Activated CD4-positive, alpha-beta T cell treated with anti-CD3 and anti-CD28 coated beads, Interleukin-2, amount 50 U/mL, for 16 hours (primary cell): ENCODE measurements at regions not wholly inside any gene's neighbourhood (a gene's known extent, or its start where the extent isn't known, plus 50 kb on each side); places are given as distances from the start of the nearest gene placed in this dataset.
"Not testable (repeated sequence)": the region's sequence is repeated elsewhere in the genome, so short reads cannot be mapped to it uniquely, and the experiment has no call there.

Source experiments
- DNase-seq: peaks from one replicate; pipeline ENCODE4 v3.0.0-alpha.2; 2020

DNA sequence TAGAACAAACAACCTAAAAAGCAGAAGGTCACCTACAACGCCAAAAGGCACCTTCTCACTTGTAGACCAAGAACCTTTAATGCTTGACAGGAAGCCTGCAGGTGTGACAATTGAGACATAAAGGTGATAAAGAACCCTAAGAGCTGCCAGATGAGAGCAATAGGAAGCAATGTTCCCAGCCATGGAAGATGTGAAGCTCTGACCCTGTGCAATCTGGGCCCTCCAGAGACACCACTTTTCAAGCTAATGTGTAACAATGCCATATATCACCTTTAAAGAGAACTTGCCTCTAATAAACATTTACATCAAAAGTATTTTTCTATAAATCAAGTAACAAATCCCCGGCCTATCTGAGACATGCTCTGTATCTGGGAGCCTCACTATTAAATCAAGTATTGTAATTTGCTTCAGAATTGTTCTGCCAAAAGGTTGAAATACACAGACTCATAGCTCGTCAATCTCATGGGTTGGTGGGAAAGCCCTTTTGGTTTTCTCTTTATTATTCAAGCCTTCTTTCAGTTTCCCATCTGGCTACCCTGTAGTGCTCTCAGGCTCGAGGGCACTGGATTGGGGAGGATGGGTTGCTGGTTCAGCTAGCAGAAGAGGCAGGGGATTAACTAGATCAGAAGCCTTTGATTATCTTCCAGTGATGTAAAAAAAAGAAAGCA is 368.9 kb downstream of the BUD13 start:
- no peak for DNase-seq

DNA sequence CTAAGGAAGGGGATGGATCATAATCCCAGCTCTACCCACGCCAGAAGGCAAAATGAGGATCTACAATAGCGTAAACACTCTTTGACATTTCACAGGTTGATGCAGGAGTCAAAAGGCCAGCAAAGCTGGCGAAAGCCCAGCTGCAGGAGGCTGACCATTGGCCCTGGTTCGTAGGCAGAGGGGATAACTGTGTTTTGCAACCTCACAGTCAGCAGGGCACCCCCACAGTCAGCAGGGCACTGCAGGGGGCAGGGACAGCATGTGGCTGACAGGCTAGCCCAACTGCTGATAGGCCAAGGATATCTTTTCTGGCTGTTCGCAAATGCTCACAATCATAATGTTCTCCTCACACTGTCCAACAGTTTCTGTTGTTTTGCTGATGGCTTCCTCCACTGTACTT is 372.7 kb downstream of the BUD13 start:
- DNase-seq = no peak

DNA sequence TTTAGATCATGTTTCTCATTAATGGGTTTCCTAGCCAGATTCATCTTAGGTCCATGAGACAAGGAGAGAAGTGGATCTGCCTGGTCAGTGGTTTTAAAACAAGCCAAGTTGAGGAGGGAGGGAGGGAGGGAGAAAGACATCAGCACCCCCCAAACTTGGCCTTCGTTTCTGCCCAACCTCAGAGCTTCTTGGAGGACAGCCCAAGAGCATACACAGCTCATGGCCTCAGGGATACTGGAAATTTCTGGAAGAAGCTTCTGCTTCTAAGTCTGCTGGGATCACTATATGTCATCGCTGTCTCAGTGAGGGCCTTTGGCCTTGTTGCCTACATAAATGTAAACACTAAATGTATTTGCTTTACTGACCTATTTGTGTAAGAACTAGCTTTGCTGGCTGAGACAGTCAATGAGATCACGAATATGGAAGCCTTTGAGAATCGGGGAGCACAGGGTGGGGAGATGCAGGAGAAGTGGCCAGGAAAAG is 375.1 kb downstream of the BUD13 start:
- DNase-seq = no peak

- DNase-seq = no peak
These were observed 376.5 kb downstream of the BUD13 start for GRCh38 chr11:116396331-116396730.

- no peak for DNase-seq
These were observed 378.8 kb downstream of the BUD13 start for GRCh38 chr11:116394022-116394421.

DNA sequence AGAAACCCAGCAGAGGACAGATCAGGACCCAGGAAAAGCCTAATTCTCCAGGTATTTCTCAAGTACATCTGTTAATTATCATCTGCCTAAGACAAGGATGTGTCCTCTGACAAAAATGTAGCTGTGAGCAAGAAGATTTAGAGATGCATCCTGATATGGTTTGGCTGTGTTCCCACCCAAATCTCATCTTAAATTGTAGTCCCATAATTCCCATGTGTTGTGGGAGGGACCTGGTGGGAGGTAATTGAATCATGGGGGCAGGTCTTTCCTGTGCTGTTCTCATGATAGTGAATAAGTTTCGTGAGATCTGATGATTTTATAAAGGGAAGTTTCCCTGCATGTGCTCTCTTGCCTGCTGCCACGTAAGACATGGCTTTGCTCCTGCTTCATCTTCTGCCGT is 381.8 kb downstream of the BUD13 start:
- DNase-seq = no peak

GRCh38 chr11:116388146-116388545 is 384.6 kb downstream of the BUD13 start:
- DNase-seq = no peak

GRCh38 chr11:116387641-116388040 is 385.1 kb downstream of the BUD13 start:
- no peak for DNase-seq

GRCh38 chr11:116386118-116386699 is 386.6 kb downstream of the BUD13 start:
- DNase-seq = no peak

GRCh38 chr11:116384876-116385275 is 387.9 kb downstream of the BUD13 start:
- no peak for DNase-seq

GRCh38 chr11:116384407-116384806 is 388.4 kb downstream of the BUD13 start:
- no peak for DNase-seq

GRCh38 chr11:116379185-116379828 is 393.5 kb downstream of the BUD13 start:
- DNase-seq = peak; percentile 1

GRCh38 chr11:116376547-116376946 is 396.2 kb downstream of the BUD13 start:
- no peak for DNase-seq

GRCh38 chr11:116376054-116376453 is 396.7 kb downstream of the BUD13 start:
- no peak for DNase-seq

- no peak for DNase-seq
These were observed 397.6 kb downstream of the BUD13 start for GRCh38 chr11:116375221-116375620.

DNA sequence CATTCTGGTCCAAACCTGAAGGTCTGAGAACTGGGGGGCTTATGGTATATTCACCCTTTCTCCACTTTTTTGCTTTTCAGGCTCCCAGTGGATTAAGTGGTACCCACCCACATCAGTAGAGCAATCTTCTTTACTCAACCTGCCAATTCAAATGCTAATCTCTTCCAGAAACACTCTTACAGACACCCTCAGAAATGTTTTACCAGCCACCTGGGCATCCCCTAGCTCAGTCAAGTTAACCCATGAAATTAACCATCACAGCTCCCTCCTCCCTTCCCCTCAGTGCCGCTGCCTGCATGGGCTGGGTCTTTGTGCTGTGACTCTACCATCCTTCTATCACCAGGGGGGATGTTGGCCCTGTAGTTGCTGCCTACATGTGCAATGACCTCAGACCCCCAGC is 398.7 kb downstream of the BUD13 start:
- DNase-seq = no peak

DNA sequence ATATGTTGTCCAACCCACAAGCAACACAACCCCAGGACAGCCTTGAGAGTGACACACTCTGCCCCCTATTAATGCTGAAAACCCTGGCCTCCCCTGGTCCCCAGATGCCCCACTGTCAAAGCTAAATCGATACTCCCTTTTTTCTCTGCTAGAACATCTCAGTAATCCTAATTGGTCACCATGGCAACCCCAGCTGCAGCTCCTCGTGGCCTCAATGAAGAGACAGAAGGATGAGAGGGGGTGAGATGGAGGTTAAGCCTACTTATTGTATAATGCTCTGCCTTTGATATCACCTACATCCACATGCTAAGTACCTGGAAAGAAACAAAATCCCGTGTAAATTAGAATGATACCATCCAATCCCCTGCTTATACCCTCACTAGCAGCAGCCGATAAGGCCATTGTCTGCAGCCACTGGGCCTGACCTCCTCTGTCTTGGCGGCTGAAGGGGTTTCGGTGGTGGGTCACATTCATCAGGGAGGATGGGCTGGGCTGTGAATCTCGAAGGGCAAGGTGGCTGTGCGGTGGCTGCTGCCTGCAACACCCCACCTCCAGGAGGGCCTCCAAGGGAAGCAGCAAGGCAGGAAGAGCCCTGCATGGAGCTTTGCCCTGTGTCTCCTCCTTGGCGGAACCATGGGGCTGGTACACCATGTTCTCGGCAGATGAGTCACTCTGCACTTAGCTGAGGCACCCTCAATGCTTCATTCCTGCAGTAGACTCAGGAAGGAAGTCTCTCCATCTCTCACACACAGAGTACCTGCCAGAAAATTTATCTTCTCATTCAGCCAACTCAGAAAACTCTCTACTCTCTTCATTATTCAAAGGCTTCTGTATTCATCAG is 399.5 kb downstream of the BUD13 start:
- no peak for DNase-seq

GRCh38 chr11:116371146-116371545 is 401.6 kb downstream of the BUD13 start:
- no peak for DNase-seq

GRCh38 chr11:116368784-116369183 is 404.0 kb downstream of the BUD13 start:
- DNase-seq = no peak

DNA sequence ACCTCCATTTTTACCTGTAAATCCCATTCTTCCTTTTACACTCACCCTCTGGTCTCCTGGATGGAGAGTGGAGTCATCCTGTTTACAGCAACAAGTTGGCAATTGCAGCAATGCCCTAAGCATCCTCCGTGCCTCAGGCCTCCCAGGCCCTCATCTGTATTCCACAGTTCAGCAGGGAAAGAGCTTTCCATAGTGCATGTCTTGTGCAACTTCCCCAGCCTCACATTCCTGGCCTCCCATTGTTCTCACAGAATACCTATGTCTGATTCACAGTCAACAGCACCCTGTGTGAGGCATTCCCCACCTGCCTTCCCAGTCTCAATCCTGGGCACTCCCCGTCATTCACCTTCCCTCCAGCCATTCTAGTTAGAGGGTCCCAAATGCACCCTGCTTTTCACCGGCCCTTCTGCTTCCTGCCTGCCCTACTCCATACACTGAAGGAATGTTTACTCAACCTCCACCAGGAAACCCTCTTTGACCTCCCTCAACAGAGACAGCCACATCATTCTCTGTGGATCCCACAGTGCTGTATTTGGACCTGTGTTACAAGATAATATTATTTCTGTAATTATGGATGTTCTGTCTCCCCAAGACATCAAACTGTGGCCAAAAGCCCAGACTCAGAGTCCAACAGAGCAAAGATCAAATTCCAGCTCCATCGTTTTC is 405.7 kb downstream of the BUD13 start:
- no peak for DNase-seq

GRCh38 chr11:116366451-116366850 is 406.3 kb downstream of the BUD13 start:
- DNase-seq = no peak

GRCh38 chr11:116364925-116365324 is 407.9 kb downstream of the BUD13 start:
- DNase-seq = not testable (repeated sequence)

GRCh38 chr11:116364348-116364747 is 408.4 kb downstream of the BUD13 start:
- no peak for DNase-seq
